SKM-1 (cell line): ENCODE measurements at regions not wholly inside any gene's neighbourhood (a gene's known extent, or its start where the extent isn't known, plus 50 kb on each side); places are given as distances from the start of the nearest gene placed in this dataset.

ENCODE experiments used
- DNase-seq: peaks from one replicate; lab custom pipeline; 2025; ENCODE audit not compliant: unreplicated experiment; lab: John Stamatoyannopoulos, UW

DNA sequence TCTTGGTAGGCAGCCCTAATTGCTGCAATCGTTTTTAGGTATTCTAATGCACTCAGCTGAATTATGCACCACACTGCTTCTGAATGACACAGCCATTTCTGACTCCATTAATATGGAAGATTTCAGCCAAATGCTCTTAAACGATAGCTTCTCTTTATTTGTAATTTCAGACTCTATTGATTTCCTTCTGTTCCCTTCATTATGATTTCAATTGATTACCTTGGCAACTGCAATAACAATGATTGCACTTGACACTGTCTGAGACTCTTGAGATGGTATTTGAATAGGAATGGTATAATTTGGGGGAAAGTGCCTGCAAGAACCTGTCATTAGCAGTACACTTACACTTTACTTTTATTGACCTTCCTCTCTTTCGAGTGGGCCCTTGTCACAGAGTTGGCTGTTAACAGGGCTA lies 296.1 kb upstream of the DMAC1 start:
- no peak for DNase-seq

GRCh38 chr9:8088477-8088876 lies 288.9 kb upstream of the DMAC1 start:
- no peak for DNase-seq

DNA sequence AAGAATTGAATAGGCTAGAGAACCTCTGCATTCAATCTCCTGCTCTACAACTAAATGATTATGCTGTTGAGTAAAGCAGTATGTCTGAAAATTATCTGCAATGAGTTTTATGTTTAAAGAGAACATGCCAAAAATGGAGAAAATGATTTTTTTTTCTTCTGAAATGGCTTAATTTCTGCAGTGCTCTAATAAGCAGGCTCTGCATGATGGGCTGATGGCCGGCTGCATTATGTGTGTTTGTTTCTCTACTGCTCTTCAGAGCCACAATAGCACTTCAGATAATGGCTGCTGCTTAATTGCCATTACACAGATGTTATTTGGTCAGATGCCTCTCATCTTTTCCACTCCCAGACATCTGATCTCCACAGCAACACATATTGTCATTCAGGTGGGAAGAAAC lies 286.4 kb upstream of the DMAC1 start:
- DNase-seq, result no peak

DNA sequence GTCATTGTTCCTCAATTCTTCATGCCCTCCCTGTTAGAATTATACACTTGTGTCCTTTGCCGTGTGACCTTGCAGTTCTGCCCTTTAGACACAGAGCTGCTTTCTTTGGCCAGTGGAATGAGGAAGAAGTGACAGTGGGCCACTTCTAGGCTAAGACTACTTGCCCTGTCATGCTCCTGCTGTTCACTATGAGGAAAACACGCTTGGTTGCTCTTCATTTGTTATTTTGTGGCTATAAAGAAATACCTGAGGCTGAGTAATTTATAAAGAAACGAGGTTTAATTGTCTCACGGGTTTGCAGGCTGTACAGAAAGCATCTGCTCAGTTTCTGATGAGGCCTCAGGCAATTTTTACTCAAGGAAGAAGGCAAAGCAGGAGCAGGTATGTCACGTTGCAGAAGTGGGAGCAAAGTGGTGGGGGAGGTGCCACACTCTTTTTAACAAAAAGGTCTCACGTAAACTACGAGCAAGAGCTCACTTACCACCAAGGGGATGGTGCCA lies 279.1 kb upstream of the DMAC1 start:
- DNase-seq, result peak; percentile 44

GRCh38 chr9:8074713-8075286 lies 275.2 kb upstream of the DMAC1 start:
- no peak for DNase-seq

DNA sequence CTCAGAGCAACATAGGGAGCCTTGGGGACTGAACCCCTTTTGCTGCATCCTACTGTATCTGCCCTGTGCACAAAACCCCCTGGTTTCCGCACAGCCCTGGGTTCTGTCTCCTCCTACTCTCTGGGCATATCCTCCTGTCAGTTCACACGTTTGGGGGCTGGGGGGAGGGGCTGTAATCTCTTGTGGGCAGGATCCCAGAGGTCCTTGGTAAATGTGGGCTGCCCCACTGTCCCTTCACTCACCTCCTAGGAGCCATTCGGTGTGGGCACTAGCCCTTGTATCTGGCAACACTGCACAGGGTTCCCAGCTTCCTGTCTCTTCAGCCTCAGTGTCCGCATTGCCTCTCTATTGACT lies 271.8 kb upstream of the DMAC1 start:
- DNase-seq, result no peak

- DNase-seq, result no peak
Measured at GRCh38 chr9:8070779-8071444, 271.3 kb upstream of the DMAC1 start.

DNA sequence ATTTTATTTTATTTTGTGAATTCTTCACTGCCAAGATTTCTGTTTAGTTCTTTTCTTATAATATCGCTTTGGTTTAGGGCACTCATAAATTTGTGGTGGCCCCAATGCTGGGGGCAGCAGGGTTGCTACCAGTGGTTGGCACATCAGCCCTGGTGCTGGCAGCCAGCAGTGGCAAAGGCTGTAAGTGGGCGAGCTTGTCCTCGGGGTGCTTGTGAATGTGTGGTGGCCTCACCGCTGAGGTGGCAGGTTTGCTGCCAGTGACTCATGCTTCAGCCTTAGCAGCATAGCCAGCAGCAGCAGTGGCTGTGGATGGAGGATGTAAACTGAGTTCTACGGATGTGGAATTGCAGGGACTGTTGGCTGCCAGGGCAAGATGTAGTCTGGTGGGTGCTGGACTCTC lies 262.9 kb upstream of the DMAC1 start:
- no peak for DNase-seq

- no peak for DNase-seq
Measured at GRCh38 chr9:8053501-8053900, 253.9 kb upstream of the DMAC1 start.

DNA sequence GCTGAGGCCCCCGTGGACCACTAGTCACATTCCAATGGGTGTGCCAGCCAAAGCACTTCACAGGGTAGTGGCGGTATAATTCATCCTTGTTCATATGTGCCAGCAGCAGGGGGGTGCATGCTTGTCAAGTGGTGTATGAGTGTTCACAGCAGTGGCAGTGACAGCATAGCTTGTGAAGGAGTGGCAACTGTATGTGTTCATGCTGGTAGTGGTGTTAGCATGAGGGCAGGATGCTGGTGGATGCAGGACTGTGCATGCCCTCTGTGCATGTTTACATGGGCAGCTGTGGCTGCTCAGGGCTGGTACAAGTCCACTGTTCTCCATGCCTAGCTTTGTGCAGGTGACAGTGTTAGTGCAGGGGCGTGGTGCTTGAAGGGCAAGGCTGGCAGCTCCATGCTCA lies 253.4 kb upstream of the DMAC1 start:
- no peak for DNase-seq

DNA sequence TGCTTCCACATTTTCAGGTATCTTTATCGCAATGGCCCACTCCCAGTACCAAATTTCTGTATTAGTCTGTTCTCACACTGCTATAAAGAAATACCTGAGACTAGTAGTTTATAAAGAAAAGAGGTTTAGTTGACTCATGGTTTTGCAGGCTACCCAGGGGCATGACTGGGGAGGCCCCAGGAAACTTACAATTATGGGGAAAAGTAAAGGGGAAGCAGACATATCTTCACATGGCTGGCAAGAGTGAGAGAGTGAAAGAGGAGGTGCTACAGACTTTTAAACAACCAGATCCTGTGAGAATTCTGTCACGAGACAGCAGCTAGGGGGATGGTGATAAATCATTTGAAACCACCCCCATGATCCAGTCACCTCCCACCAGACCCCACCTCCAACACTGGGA lies 238.2 kb upstream of the DMAC1 start:
- DNase-seq, result no peak

- no peak for DNase-seq
Measured at GRCh38 chr9:8036914-8037524, 237.4 kb upstream of the DMAC1 start.

- no peak for DNase-seq
Measured at GRCh38 chr9:8033794-8034193, 234.2 kb upstream of the DMAC1 start.

- no peak for DNase-seq
Measured at GRCh38 chr9:8030095-8030494, 230.5 kb upstream of the DMAC1 start.

DNA sequence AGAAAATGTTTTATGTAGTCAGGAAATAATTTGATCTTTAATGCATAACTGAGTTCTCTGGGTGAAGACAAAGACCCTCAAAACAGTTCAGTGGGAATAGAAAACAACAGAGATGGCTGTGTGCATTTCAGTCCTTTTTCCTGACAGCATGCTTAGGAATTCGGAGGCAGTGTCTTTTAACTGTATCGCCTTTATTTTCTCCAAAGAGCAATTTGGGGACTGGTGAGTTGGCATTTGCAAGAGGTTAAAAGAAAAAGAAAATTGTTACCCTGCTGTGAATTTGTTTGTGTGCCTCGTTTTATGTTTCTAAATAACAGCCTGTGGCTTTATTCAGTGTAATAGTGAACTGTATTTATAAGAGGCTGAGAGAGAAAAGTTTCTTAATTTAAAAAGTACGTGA lies 227.8 kb upstream of the DMAC1 start:
- DNase-seq, result no peak

GRCh38 chr9:8025551-8025950 lies 226.0 kb upstream of the DMAC1 start:
- DNase-seq, result no peak

- DNase-seq, result no peak
Measured at GRCh38 chr9:8020186-8020585, 220.6 kb upstream of the DMAC1 start.

GRCh38 chr9:8019636-8020035 lies 220.1 kb upstream of the DMAC1 start:
- no peak for DNase-seq

GRCh38 chr9:8014997-8015682 lies 215.6 kb upstream of the DMAC1 start:
- no peak for DNase-seq

- DNase-seq, result no peak
Measured at GRCh38 chr9:8012986-8013385, 213.4 kb upstream of the DMAC1 start.

DNA sequence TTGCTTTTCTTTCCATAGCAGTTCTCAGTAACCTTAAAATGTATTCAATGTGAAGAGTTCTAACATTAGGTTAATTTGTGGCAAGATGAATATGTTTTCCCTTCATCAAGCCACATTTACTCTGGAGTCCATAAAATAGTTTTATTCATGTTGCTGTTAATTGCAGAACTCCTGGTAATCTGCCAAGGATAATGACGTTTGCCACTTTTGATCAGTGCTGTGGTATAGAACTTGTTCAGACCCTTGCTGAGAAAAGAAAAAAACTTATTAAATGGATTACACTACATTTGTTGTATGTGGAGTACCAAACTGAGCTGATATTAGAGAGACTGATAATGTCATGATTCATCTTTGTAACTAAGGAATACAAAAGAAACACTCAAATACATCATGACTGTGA lies 212.4 kb upstream of the DMAC1 start:
- DNase-seq, result no peak

- DNase-seq, result no peak
Measured at GRCh38 chr9:7996558-7996957, 197.0 kb upstream of the DMAC1 start.
